ENCODE measurements at regions not wholly inside any gene's neighbourhood (a gene's known extent, or its start where the extent isn't known, plus 50 kb on each side); places are given as distances from the start of the nearest gene placed in this dataset.

- Histone ChIP-seq H3K4me2 (ENCODE audit: insufficient read depth, low read length) (no peak overlapping the region), H3K4me3 (no peak overlapping the region), H3K4me1 (replicated peaks in 1 of 2; ENCODE audit: control insufficient read depth in 2 of 2, insufficient read depth in 2 of 2, low read length in 2 of 2) (peaks cover 0 to under 1% of the 10 kb centered on the region in 2 experiments; a peak in 1 of 5 replicates), H3K27ac (ENCODE audit: extremely low read depth, low read depth, low read length) (no peak overlapping the region), H3K79me2 (ENCODE audit: control insufficient read depth, insufficient read depth, low read length) (no peaks in the 10 kb centered on the region), H3K27me3 (ENCODE audit: control insufficient read depth in 2 of 2, insufficient read depth in 2 of 2, low read length in 2 of 2) (no peaks in the 10 kb centered on the region; a peak in 1 of 5 replicates), H3K9me1 (ENCODE audit: control insufficient read depth, insufficient read depth, low read length) (no peaks in the 10 kb centered on the region), H3K36me3 (ENCODE audit: control insufficient read depth, insufficient read depth, low read length) (no peaks in the 10 kb centered on the region), H2AFZ (ENCODE audit: low read depth, low read length) (peak overlapping the region; percentile 61), H3K9ac (ENCODE audit: insufficient read depth in 1 of 2, low read depth in 2 of 2, low read length in 2 of 2) (no peak overlapping the region), H3K9me3 (replicated peaks; ENCODE audit: control insufficient read depth, insufficient read depth, low read depth, low read length) (no peaks in the 10 kb centered on the region), H4K20me1 (replicated peaks; ENCODE audit: control insufficient read depth, insufficient read depth, low read length) (no peaks in the 10 kb centered on the region)
- ChIA-PET POLR2A (no interaction called here), CTCF (ENCODE audit: low intra/inter-chr PET ratio) (no interaction called here)
- no TSS peak for BruUV-seq (replicated peaks)
- in situ Hi-C loops (cut with MboI), result no loop called here
- peak; percentile 9 to 30 (median 12) for DNase-seq (ENCODE audit: extremely low read depth in 1 of 4, low spot score in 3 of 4)
- peak; percentile 74 for FAIRE-seq
- intact Hi-C loops (cut with micrococcal nuclease), result no loop called here
- 5% methylated on average over 3 of the region's 3 CpGs for WGBS (ENCODE audit: insufficient coverage, low coverage, missing lambda C conversion rate)
- ATAC-seq, result peak; percentile 54; the same call in 2 of the 3 replicates
- TF ChIP-seq ARID1B (IDR thresholded peaks at IDR 0.05) (no peak), HES1 (IDR thresholded peaks at IDR 0.05; ENCODE audit: low read depth) (no peak), YY1 (IDR thresholded peaks at IDR 0.05; ENCODE audit: borderline replicate concordance in 1 of 3, control insufficient read depth in 1 of 3, extremely low read depth in 1 of 3, insufficient read depth in 3 of 3, insufficient read length in 1 of 3, insufficient replicate concordance in 2 of 3, low read depth in 1 of 3, low read length in 2 of 3) (peak in 1 of 3 experiments; percentile 69), C11orf30 (IDR thresholded peaks at IDR 0.05; ENCODE audit: low read depth) (peak; percentile 41; the same call in 1 of the 2 replicates), NFE2L1 (tag; IDR thresholded peaks at IDR 0.05; ENCODE audit: borderline replicate concordance, low read depth) (peak; percentile 64), GMEB1 (CRISPR knock-in tag; IDR thresholded peaks at IDR 0.05) (no peak), MGA (IDR thresholded peaks at IDR 0.05) (peak; percentile 37; the same call in 1 of the 2 replicates), MAFF (IDR thresholded peaks at IDR 0.05; ENCODE audit: low read length) (peak; percentile 58), ZNF316 (IDR thresholded peaks at IDR 0.05) (peak; percentile 32)
Observed at GRCh38 chr7:20554072-20554471, 61.4 kb upstream of the ABCB5 start.
